ENCODE measurements at regions not wholly inside any gene's neighbourhood (a gene's known extent, or its start where the extent isn't known, plus 50 kb on each side); places are given as distances from the start of the nearest gene placed in this dataset.

DNA sequence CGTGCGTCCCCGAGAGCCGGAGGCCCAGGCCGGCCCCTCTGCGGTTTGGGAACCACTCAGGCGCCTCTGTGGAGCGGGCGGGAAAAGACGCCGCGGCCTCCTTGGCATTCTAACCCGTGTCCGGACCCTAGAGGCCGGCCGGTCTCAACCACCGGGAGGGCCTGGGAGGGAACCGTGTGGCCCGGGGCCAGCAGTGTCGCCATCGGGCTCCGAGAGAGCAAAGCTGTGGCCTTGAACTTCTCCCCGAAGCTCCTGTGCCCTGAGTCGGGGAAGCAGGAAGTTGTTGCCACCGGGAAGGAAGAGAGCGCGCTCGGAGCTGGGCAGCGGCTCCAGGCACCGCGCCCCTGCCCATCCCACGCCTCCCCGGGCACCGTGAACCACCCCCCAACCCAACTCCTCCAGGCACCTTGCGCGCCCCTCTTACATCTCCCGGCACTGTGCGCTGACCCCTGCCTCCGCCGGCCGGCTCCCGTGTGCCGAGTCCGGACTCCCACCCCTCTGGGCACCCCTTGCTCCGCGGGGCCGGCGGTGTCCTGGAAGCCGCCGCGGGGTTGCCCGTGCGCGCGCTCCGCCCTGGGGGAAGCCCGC, 80.0 kb upstream of the PPARA start:
- TF ChIP-seq, protein P1, sequence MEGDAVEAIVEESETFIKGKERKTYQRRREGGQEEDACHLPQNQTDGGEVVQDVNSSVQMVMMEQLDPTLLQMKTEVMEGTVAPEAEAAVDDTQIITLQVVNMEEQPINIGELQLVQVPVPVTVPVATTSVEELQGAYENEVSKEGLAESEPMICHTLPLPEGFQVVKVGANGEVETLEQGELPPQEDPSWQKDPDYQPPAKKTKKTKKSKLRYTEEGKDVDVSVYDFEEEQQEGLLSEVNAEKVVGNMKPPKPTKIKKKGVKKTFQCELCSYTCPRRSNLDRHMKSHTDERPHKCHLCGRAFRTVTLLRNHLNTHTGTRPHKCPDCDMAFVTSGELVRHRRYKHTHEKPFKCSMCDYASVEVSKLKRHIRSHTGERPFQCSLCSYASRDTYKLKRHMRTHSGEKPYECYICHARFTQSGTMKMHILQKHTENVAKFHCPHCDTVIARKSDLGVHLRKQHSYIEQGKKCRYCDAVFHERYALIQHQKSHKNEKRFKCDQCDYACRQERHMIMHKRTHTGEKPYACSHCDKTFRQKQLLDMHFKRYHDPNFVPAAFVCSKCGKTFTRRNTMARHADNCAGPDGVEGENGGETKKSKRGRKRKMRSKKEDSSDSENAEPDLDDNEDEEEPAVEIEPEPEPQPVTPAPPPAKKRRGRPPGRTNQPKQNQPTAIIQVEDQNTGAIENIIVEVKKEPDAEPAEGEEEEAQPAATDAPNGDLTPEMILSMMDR (conservative IDR thresholded peaks at IDR 0.05; ENCODE audit: low read length), result no peak
- TF ChIP-seq EZH2phosphoT487 (IDR thresholded peaks at IDR 0.05; ENCODE audit: borderline replicate concordance), result no peak
